ENCODE measurements at regions not wholly inside any gene's neighbourhood (a gene's known extent, or its start where the extent isn't known, plus 50 kb on each side); places are given as distances from the start of the nearest gene placed in this dataset.

GRCh38 chr15:29873264-29873663 is 51.0 kb upstream of the TJP1 start:
- H3K27ac ChIP-seq = no peak overlapping the region
- no peak for TF ChIP-seq Cebpa-rat (IDR thresholded peaks at IDR 0.05)
- H3K27me3 ChIP-seq = peaks cover 0 to 23% (median 0%) of the 10 kb centered on the region in 11 experiments; a peak in 2 of 22 replicates
- no peak overlapping the region for H3K9ac ChIP-seq
- no peak overlapping the region for H3K4me3 ChIP-seq
- H3K36me3 ChIP-seq = no peaks in the 10 kb centered on the region
- H3K9me3 ChIP-seq (replicated peaks in 1 of 11) = no peaks in the 10 kb centered on the region; a peak in 1 of 22 replicates
- no peak overlapping the region for H3K4me2 ChIP-seq
- H3K4me1 ChIP-seq = peaks cover 0 to 9% (median 6%) of the 10 kb centered on the region in 10 experiments; a peak in 16 of 20 replicates
- H4K20me1 ChIP-seq = no peaks in the 10 kb centered on the region

- Histone ChIP-seq H3K9me3 (replicated peaks in 1 of 11) (no peaks in the 10 kb centered on the region; a peak in 1 of 22 replicates), H3K9ac (no peak overlapping the region), H3K27me3 (peaks cover 0 to 26% (median 0%) of the 10 kb centered on the region in 11 experiments; a peak in 2 of 22 replicates), H4K20me1 (no peaks in the 10 kb centered on the region), H3K27ac (no peak overlapping the region), H3K4me3 (no peak overlapping the region), H3K4me2 (no peak overlapping the region), H3K4me1 (peaks cover 0 to 4% (median under 1%) of the 10 kb centered on the region in 10 experiments; a peak in 7 of 20 replicates), H3K36me3 (no peaks in the 10 kb centered on the region)
- no peak for TF ChIP-seq Cebpa-rat (IDR thresholded peaks at IDR 0.05)
Observed at GRCh38 chr15:29872716-29873115, 50.4 kb upstream of the TJP1 start.

Measured in BLaER1 treated with 17β-estradiol and CSF1 and Interleukin-3, amounts not matched to agents 10 nM and 100 nM (cell line).